HG03108 (cell line): ENCODE measurements at regions not wholly inside any gene's neighbourhood (a gene's known extent, or its start where the extent isn't known, plus 50 kb on each side); places are given as distances from the start of the nearest gene placed in this dataset.

Experiments used
- ATAC-seq: cut with Tn5 transposase; IDR thresholded peaks from one replicate; pipeline ENCODE4 v1.9.1; 2021; ENCODE audit warnings: moderate library complexity; ENCODE audit not compliant: unreplicated experiment

- ATAC-seq, result no peak
Measured at GRCh38 chr2:217691516-217691915, 311.3 kb downstream of the TNS1 start.

- ATAC-seq, result no peak
Measured at GRCh38 chr2:217689053-217689452, 313.7 kb downstream of the TNS1 start.

- no peak for ATAC-seq
Measured at GRCh38 chr2:217688494-217688893, 314.3 kb downstream of the TNS1 start.

- ATAC-seq, result no peak
Measured at GRCh38 chr2:217687771-217688170, 315.0 kb downstream of the TNS1 start.

GRCh38 chr2:217685255-217685605 is 317.6 kb downstream of the TNS1 start:
- ATAC-seq, result no peak

GRCh38 chr2:217684431-217685254 is 318.2 kb downstream of the TNS1 start:
- no peak for ATAC-seq

- no peak for ATAC-seq
Measured at GRCh38 chr2:217683106-217683870, 319.5 kb downstream of the TNS1 start.

GRCh38 chr2:217681791-217682190 is 321.0 kb downstream of the TNS1 start:
- no peak for ATAC-seq

- no peak for ATAC-seq
Measured at GRCh38 chr2:217680381-217680780, 322.4 kb downstream of the TNS1 start.

GRCh38 chr2:217673627-217674026 is 329.2 kb downstream of the TNS1 start:
- no peak for ATAC-seq

- ATAC-seq, result no peak
Measured at GRCh38 chr2:217672472-217672871, 330.3 kb downstream of the TNS1 start.

GRCh38 chr2:217671871-217672270 is 330.9 kb downstream of the TNS1 start:
- no peak for ATAC-seq

GRCh38 chr2:217671075-217671474 is 331.7 kb downstream of the TNS1 start:
- no peak for ATAC-seq

GRCh38 chr2:217669831-217670230 is 333.0 kb downstream of the TNS1 start:
- no peak for ATAC-seq

- no peak for ATAC-seq
Measured at GRCh38 chr2:217667512-217667911, 335.3 kb downstream of the TNS1 start.

- no peak for ATAC-seq
Measured at GRCh38 chr2:217667035-217667434, 335.8 kb downstream of the TNS1 start.

GRCh38 chr2:217666338-217666737 is 336.5 kb downstream of the TNS1 start:
- no peak for ATAC-seq

- ATAC-seq, result no peak
Measured at GRCh38 chr2:217664761-217665160, 338.0 kb downstream of the TNS1 start.

GRCh38 chr2:217662984-217663602 is 339.7 kb downstream of the TNS1 start:
- ATAC-seq, result no peak

GRCh38 chr2:217661378-217661777 is 341.4 kb downstream of the TNS1 start:
- no peak for ATAC-seq

- ATAC-seq, result no peak
Measured at GRCh38 chr2:217660423-217660822, 342.4 kb downstream of the TNS1 start.

GRCh38 chr2:217658806-217659205 is 344.0 kb downstream of the TNS1 start:
- no peak for ATAC-seq
